ENCODE measurements at regions not wholly inside any gene's neighbourhood (a gene's known extent, or its start where the extent isn't known, plus 50 kb on each side); places are given as distances from the start of the nearest gene placed in this dataset.

DNA sequence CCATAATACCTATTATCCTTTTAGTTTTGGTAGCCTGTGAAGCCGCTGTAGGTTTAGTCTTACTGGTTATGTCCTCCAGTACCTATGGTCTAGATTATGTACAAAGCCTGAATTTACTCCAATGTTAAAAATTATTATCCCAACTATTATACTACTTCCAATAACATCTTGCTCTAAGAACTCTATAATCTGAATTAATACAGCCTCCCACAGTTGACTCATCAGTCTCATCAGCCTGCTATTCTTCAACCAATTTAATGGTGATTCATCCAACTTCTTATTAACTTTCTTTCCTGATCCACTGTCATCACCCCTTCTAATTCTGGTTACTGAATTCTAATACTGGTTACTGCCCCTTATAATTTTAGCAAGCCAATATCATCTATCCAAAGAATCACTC is 370.3 kb upstream of the OPRM1 start:
- TF ChIP-seq CTCF (IDR thresholded peaks at IDR 0.05; ENCODE audit: control insufficient read depth, insufficient read depth, low read depth, low read length, missing control alignments) = no peak
- H3K4me3 ChIP-seq (ENCODE audit: control insufficient read depth, low read depth, low read length) = no peak overlapping the region
- DNase-seq (ENCODE audit: low read depth) = no peak

- no peak for TF ChIP-seq CTCF (IDR thresholded peaks at IDR 0.05; ENCODE audit: control insufficient read depth, insufficient read depth, low read depth, low read length, missing control alignments)
- no peak overlapping the region for H3K4me3 ChIP-seq (ENCODE audit: control insufficient read depth, low read depth, low read length)
- no peak for DNase-seq (ENCODE audit: low read depth)
Measured at GRCh38 chr6:153662982-153663381, 376.1 kb upstream of the OPRM1 start.

GRCh38 chr6:153645326-153645725 is 393.7 kb upstream of the OPRM1 start:
- DNase-seq (ENCODE audit: low read depth) = no peak
- no peak overlapping the region for H3K4me3 ChIP-seq (ENCODE audit: control insufficient read depth, low read depth, low read length)
- TF ChIP-seq CTCF (IDR thresholded peaks at IDR 0.05; ENCODE audit: control insufficient read depth, insufficient read depth, low read depth, low read length, missing control alignments) = no peak

DNA sequence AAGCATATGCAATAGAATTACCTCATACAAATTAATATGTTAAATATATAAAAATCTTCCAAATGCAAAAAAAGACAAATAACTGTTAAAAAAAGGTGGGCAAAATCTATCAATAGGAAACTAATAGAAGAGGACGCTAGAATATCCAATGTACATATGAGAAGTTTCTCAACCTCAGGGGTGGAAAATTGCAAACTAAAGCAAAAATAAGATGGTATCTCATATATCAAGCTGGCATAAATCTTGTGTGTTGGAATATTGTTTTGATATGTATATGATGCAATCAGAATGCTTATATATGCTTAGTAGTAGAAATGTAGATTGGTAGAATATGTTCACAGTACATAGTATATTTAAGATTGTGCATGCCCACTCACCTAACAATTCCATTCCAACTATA is 395.0 kb upstream of the OPRM1 start:
- TF ChIP-seq CTCF (IDR thresholded peaks at IDR 0.05; ENCODE audit: control insufficient read depth, insufficient read depth, low read depth, low read length, missing control alignments) = no peak
- no peak overlapping the region for H3K4me3 ChIP-seq (ENCODE audit: control insufficient read depth, low read depth, low read length)
- DNase-seq (ENCODE audit: low read depth) = no peak

DNA sequence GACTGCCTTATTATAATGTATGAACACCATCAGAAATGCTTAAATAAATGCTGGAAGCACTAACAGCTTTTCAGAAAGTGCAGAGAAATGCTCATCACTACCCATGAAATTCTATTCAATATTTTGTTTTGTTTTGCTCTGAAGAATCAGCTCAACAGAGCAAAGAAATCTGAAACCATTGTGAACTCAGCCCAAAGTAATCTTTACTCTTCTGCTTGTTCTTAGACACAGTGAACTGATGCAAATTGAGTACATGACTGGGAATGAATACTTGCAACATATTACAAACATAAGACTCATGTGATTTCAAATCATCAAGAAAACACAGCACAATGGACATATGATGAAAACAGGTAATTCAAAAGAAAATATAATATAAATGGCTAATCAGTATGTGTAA is 404.6 kb upstream of the OPRM1 start:
- no peak overlapping the region for H3K4me3 ChIP-seq (ENCODE audit: control insufficient read depth, low read depth, low read length)

GRCh38 chr6:153625089-153625488 is 414.0 kb upstream of the OPRM1 start:
- H3K4me3 ChIP-seq (ENCODE audit: control insufficient read depth, low read depth, low read length) = no peak overlapping the region
- TF ChIP-seq CTCF (IDR thresholded peaks at IDR 0.05; ENCODE audit: control insufficient read depth, insufficient read depth, low read depth, low read length, missing control alignments) = no peak
- no peak for DNase-seq (ENCODE audit: low read depth)

More for the DNA sequence above, 404.6 kb upstream of the OPRM1 start:
- DNase-seq (ENCODE audit: low read depth) = no peak
- TF ChIP-seq CTCF (IDR thresholded peaks at IDR 0.05; ENCODE audit: control insufficient read depth, insufficient read depth, low read depth, low read length, missing control alignments) = no peak

DNA sequence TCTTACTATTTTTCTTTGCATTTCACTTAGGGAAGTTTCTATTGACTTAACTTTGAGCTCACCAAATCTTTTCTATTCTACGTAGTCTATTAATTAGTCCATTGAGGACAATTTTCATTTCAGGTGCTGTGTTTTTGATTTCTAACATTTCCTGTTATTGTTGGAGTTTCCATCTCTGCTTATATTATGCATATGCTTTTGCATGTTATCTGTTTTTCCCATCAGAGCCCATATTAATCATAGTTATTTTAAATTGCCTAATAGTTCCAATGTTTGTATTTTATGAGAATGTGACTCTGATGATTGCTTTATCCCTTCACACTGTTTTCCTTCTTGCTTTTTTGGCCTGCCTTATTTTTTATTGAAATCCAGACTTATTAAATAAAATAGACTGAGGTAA is 414.5 kb upstream of the OPRM1 start:
- no peak overlapping the region for H3K4me3 ChIP-seq (ENCODE audit: control insufficient read depth, low read depth, low read length)
- no peak for DNase-seq (ENCODE audit: low read depth)
- TF ChIP-seq CTCF (IDR thresholded peaks at IDR 0.05; ENCODE audit: control insufficient read depth, insufficient read depth, low read depth, low read length, missing control alignments) = no peak
